ENCODE measurements at regions not wholly inside any gene's neighbourhood (a gene's known extent, or its start where the extent isn't known, plus 50 kb on each side); places are given as distances from the start of the nearest gene placed in this dataset.

DNA sequence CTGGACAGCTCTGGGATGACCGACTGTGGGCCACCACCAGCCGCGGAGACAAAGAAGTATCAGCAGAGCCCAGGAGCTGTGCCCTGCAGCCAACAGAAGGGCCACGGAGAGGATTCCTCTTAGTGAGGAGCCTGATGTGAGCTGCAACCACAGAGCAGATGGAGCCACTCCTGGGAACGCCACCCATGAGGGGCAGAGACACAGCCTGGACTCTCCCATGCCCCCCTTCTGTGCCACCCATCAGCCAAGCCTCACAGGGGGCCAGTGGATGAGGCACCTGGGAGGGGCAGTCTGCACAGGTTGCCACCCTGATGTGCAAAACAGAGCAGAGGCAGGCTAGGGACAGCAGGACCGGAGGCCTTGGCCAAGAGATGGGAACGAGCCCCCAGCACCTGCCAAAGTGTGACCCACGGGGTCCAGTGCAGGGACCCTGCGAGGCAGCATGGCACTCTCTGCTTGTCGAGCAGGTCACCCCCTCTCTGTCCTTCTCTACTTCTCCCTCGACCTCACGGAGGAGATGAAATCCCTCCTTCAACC lies 380.7 kb upstream of the IRX1 start:
- no peak for TF ChIP-seq CTCF (IDR thresholded peaks at IDR 0.05 in 4 of 5, conservative IDR thresholded peaks at IDR 0.05 in 1 of 5)
- no peak for TF ChIP-seq POLR2A (IDR thresholded peaks at IDR 0.05)
